Mesothelial cell of epicardium (in vitro differentiated cells): ENCODE measurements at regions not wholly inside any gene's neighbourhood (a gene's known extent, or its start where the extent isn't known, plus 50 kb on each side); places are given as distances from the start of the nearest gene placed in this dataset.

Source experiments
- DNase-seq, 2 experiments: peaks; one replicate each; pipeline ENCODE4 v3.0.0; 2021; ENCODE audit warnings: low spot score in 2 of 2; ENCODE audit not compliant: unreplicated experiment in 2 of 2
- H3K27ac Mint-ChIP-seq: 2 replicates; pipeline ENCODE4 v1.8.0; 2021; ENCODE audit warnings: mixed read lengths
- H3K27me3 Mint-ChIP-seq: 2 replicates; pipeline ENCODE4 v1.8.0; 2021; ENCODE audit warnings: low read depth, mixed read lengths
- H3K36me3 Mint-ChIP-seq: 2 replicates; pipeline ENCODE4 v1.8.0; 2021; ENCODE audit warnings: mixed read lengths
- H3K4me1 Mint-ChIP-seq: 2 replicates; pipeline ENCODE4 v1.8.0; 2021; ENCODE audit warnings: mixed read lengths
- H3K4me3 Mint-ChIP-seq: 2 replicates; pipeline ENCODE4 v1.8.0; 2021; ENCODE audit warnings: mild to moderate bottlenecking, moderate library complexity, mixed read lengths
- H3K9me3 Mint-ChIP-seq: 2 replicates; pipeline ENCODE4 v1.8.0; 2021; ENCODE audit warnings: mixed read lengths
- CTCF ChIP-seq: fragments of 200-600 bp; sonication (generic); IDR thresholded peaks from one replicate; pipeline ENCODE4 v1.5.0; 2021; ENCODE audit warnings: antibody characterized with exemption; ENCODE audit not compliant: unreplicated experiment

- no peak overlapping the region for H3K4me3 Mint-ChIP-seq
- peaks cover 2% of the 10 kb centered on the region for H3K36me3 Mint-ChIP-seq
- DNase-seq, result no peak
- H3K4me1 Mint-ChIP-seq, result peaks cover 28% of the 10 kb centered on the region
- no peaks in the 10 kb centered on the region for H3K9me3 Mint-ChIP-seq
- H3K27me3 Mint-ChIP-seq, result no peaks in the 10 kb centered on the region
- no peak for TF ChIP-seq CTCF
- H3K27ac Mint-ChIP-seq, result no peak overlapping the region
Observed at GRCh38 chr2:196230061-196230854, 58.9 kb upstream of the STK17B start.

- Mint-ChIP-seq H3K9me3 (peaks cover 16% of the 10 kb centered on the region), H3K4me1 (peaks cover 28% of the 10 kb centered on the region), H3K27ac (peak overlapping the region; percentile 85), H3K36me3 (peaks cover 7% of the 10 kb centered on the region), H3K4me3 (no peak overlapping the region), H3K27me3 (no peaks in the 10 kb centered on the region)
- DNase-seq, result no peak
- no peak for TF ChIP-seq CTCF
Observed at GRCh38 chr2:196233021-196233804, 61.8 kb upstream of the STK17B start.

- peaks cover 23% of the 10 kb centered on the region for H3K9me3 Mint-ChIP-seq
- DNase-seq, result no peak
- H3K4me1 Mint-ChIP-seq, result peaks cover 24% of the 10 kb centered on the region
- peak overlapping the region; percentile 41 for H3K27ac Mint-ChIP-seq
- peaks cover 14% of the 10 kb centered on the region for H3K36me3 Mint-ChIP-seq
- no peak overlapping the region for H3K4me3 Mint-ChIP-seq
- no peaks in the 10 kb centered on the region for H3K27me3 Mint-ChIP-seq
- no peak for TF ChIP-seq CTCF
Observed at GRCh38 chr2:196233805-196234475, 62.6 kb upstream of the STK17B start.

- Mint-ChIP-seq H3K27ac (peak overlapping the region; percentile 6), H3K4me1 (peaks cover 21% of the 10 kb centered on the region), H3K27me3 (no peaks in the 10 kb centered on the region), H3K4me3 (no peak overlapping the region), H3K9me3 (peaks cover 25% of the 10 kb centered on the region), H3K36me3 (peaks cover 18% of the 10 kb centered on the region)
- TF ChIP-seq CTCF, result no peak
- DNase-seq, result no peak
Observed at GRCh38 chr2:196234672-196235071, 63.3 kb upstream of the STK17B start.

GRCh38 chr2:196238836-196239380 lies 67.5 kb upstream of the STK17B start:
- Mint-ChIP-seq H3K4me3 (no peak overlapping the region), H3K36me3 (peaks cover 20% of the 10 kb centered on the region), H3K27me3 (no peaks in the 10 kb centered on the region), H3K27ac (no peak overlapping the region), H3K4me1 (peaks cover 7% of the 10 kb centered on the region), H3K9me3 (peaks cover 25% of the 10 kb centered on the region)
- no peak for DNase-seq
- TF ChIP-seq CTCF, result no peak
